ENCODE measurements at regions not wholly inside any gene's neighbourhood (a gene's known extent, or its start where the extent isn't known, plus 50 kb on each side); places are given as distances from the start of the nearest gene placed in this dataset.
A peak's percentile ranks its signal among the peaks of the same experiment; 100 is the strongest.

- H3K27me3 ChIP-seq (ENCODE audit: insufficient read depth, low read length): no peaks in the 10 kb centered on the region
- H3K27ac Mint-ChIP-seq: no peak overlapping the region
- no peaks in the 10 kb centered on the region for H3K23me2 ChIP-seq (ENCODE audit: insufficient read length, low read depth, low read length, poor library complexity, severe bottlenecking)
- H4K20me1 ChIP-seq (ENCODE audit: control insufficient read depth, insufficient read depth, insufficient read length): no peaks in the 10 kb centered on the region
- no peak overlapping the region for H3K27ac ChIP-seq (ENCODE audit: insufficient read length, low read depth, low read length)
- H3K9me3 ChIP-seq (ENCODE audit: control insufficient read depth, low read depth, low read length): no peaks in the 10 kb centered on the region
- no peak overlapping the region for H3T11ph ChIP-seq (ENCODE audit: low read length)
- H3K4ac ChIP-seq (ENCODE audit: low read depth, low read length): no peak overlapping the region
- WGBS (ENCODE audit: extremely low coverage, insufficient read length, low lambda C conversion rate): no CpG with 5 or more reads among the region's 1 CpG
- H2AFZ ChIP-seq (ENCODE audit: low read length): no peak overlapping the region
- H2BK120ac ChIP-seq (ENCODE audit: low read depth, low read length, poor library complexity, severe bottlenecking): no peak overlapping the region
- H2BK12ac ChIP-seq (ENCODE audit: insufficient read length, low read depth, low read length): no peak overlapping the region
- no peaks in the 10 kb centered on the region for H3K36me3 Mint-ChIP-seq (ENCODE audit: insufficient read depth in 1 of 3, low read depth in 3 of 3)
- H3K4me3 Mint-ChIP-seq: no peak overlapping the region
- peaks cover 28 to 34% of the 10 kb centered on the region in 2 experiments for H3K4me1 Mint-ChIP-seq
- no peak overlapping the region for H3K18ac ChIP-seq (ENCODE audit: insufficient read length, low read depth, low read length)
- H3K9ac ChIP-seq (ENCODE audit: extremely low read depth, insufficient read length, low read length): no peak overlapping the region
- H3K9me3 Mint-ChIP-seq: peaks cover 0 to 3% of the 10 kb centered on the region in 2 experiments; a peak in 1 of 5 replicates
- H3K56ac ChIP-seq (ENCODE audit: insufficient read length, low read depth, low read length): no peak overlapping the region
- H4K8ac ChIP-seq (replicated peaks; ENCODE audit: insufficient read length, low read depth, low read length): no peak overlapping the region
- no peak overlapping the region for H3K4me2 ChIP-seq (ENCODE audit: insufficient read depth, insufficient read length, low read length)
- H3K79me1 ChIP-seq (ENCODE audit: insufficient read depth, low read depth, low read length, poor library complexity, severe bottlenecking): no peaks in the 10 kb centered on the region
- TF ChIP-seq, protein P1, sequence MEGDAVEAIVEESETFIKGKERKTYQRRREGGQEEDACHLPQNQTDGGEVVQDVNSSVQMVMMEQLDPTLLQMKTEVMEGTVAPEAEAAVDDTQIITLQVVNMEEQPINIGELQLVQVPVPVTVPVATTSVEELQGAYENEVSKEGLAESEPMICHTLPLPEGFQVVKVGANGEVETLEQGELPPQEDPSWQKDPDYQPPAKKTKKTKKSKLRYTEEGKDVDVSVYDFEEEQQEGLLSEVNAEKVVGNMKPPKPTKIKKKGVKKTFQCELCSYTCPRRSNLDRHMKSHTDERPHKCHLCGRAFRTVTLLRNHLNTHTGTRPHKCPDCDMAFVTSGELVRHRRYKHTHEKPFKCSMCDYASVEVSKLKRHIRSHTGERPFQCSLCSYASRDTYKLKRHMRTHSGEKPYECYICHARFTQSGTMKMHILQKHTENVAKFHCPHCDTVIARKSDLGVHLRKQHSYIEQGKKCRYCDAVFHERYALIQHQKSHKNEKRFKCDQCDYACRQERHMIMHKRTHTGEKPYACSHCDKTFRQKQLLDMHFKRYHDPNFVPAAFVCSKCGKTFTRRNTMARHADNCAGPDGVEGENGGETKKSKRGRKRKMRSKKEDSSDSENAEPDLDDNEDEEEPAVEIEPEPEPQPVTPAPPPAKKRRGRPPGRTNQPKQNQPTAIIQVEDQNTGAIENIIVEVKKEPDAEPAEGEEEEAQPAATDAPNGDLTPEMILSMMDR (conservative IDR thresholded peaks at IDR 0.05): no peak
- H3K14ac ChIP-seq (ENCODE audit: insufficient read depth, low read length): no peak overlapping the region
- H2BK20ac ChIP-seq (ENCODE audit: low read depth, low read length, poor library complexity, severe bottlenecking): peak overlapping the region; percentile 60
- no peak overlapping the region for H4K91ac ChIP-seq (ENCODE audit: insufficient read length, low read depth, low read length)
- H2AK5ac ChIP-seq (ENCODE audit: insufficient read length, low read length): no peak overlapping the region
- no peaks in the 10 kb centered on the region for H3K4me1 ChIP-seq (ENCODE audit: insufficient read depth, low read length)
- H3K23ac ChIP-seq (ENCODE audit: insufficient read length, low read depth, low read length): no peak overlapping the region
- no peak overlapping the region for H2BK15ac ChIP-seq (ENCODE audit: low read depth, low read length)
- no peak for DNase-seq
- no peak overlapping the region for H4K5ac ChIP-seq (ENCODE audit: insufficient read length, low read depth, low read length)
- no peaks in the 10 kb centered on the region for H3K79me2 ChIP-seq (ENCODE audit: insufficient read depth, low read length)
- H2BK5ac ChIP-seq (ENCODE audit: insufficient read length, low read length): no peak overlapping the region
- H3K27me3 Mint-ChIP-seq (ENCODE audit: low read depth): peaks cover 35% of the 10 kb centered on the region
Observed at GRCh38 chr1:113278371-113278770, 111.9 kb upstream of the MAGI3 start.
